HL-60 (cell line): ENCODE measurements at regions not wholly inside any gene's neighbourhood (a gene's known extent, or its start where the extent isn't known, plus 50 kb on each side); places are given as distances from the start of the nearest gene placed in this dataset.

Experiments used
- DNase-seq, 2 experiments: peaks; one replicate each; pipeline ENCODE4 v3.0.0-alpha.2; 2010 to 2020; ENCODE audit warnings: low read depth in 1 of 2, low spot score in 1 of 2
- H3K27ac ChIP-seq: fragments of 250-450 bp; sonication (Bioruptor Pico); replicated peaks from 2 replicates; pipeline ENCODE4 v1.5.1; 2020; ENCODE audit warnings: mild to moderate bottlenecking, moderate library complexity
- H3K27me3 ChIP-seq: fragments of 250-450 bp; sonication (Bioruptor Pico); 2 replicates; pipeline ENCODE4 v1.5.1; 2021; ENCODE audit warnings: mild to moderate bottlenecking, moderate library complexity; ENCODE audit not compliant: insufficient read depth, poor library complexity, severe bottlenecking
- H3K4me3 ChIP-seq: replicated peaks from 2 replicates; pipeline ENCODE4 v1.5.1; 2011; ENCODE audit warnings: mild to moderate bottlenecking, control low read depth, low read length; ENCODE audit not compliant: insufficient read depth
- GABPA ChIP-seq: IDR thresholded peaks from 2 replicates; pipeline ENCODE4 v1.6.1; 2012; ENCODE audit warnings: low read depth
- POLR2AphosphoS5 ChIP-seq: IDR thresholded peaks from 2 replicates; pipeline ENCODE4 v1.6.1; 2012; ENCODE audit warnings: low read depth
- SPI1 ChIP-seq: IDR thresholded peaks from 2 replicates; pipeline ENCODE4 v1.6.1; 2012; ENCODE audit warnings: low read depth, mild to moderate bottlenecking, borderline replicate concordance
- TF ChIP-seq, protein P1 (sequence below): IDR thresholded peaks from one replicate; pipeline ENCODE4 v1.5.1; 2011; ENCODE audit warnings: low read length, control low read depth, inconsistent platforms; ENCODE audit not compliant: insufficient read depth
- TF ChIP-seq, protein P2 (sequence below): IDR thresholded peaks from 2 replicates; pipeline ENCODE4 v1.6.1; 2012; ENCODE audit warnings: low read depth; ENCODE audit not compliant: insufficient replicate concordance

DNA sequence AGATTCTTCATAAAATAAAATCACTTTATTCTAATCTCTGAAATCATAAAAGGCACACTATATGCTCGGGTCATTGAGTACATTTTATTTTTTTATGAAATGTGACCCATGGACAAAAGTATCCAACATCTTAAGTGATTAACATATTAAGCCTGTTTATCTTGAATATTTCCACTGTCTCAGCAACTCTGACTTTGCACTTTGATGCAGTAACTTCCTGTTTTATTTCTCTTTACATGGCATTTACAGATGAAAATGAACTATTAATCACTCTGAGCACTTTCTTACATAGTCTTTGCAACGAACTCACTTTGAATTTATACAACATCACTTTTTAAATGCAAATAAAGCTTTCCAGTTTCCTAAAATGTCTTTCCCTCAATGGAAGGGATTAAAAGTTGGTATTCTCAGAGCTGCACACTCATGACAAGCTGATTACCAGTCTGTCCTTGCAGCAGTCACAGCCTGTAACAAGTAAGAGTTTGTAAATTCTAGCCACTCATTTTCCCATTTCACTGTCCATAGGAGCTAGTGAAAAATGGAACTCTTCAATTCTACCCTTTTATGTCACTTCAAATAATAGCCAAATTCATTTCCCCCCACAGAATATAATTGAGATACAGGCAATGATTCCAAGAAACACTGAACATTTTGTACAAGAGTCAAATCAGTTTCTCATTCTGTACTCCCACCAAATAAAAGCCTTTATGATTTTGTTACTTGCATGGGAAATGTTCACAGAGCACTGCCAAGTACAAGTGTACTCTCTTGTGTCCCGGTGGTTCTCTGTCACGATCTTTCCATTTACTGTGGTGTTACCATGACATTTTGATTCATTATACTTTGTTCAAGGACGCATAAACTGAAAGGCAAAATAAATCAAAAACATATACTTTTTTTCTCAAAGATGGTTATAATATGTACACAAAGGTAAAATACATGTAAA is 1968.9 kb downstream of the PCDH9 start:
- TF ChIP-seq, protein P1, sequence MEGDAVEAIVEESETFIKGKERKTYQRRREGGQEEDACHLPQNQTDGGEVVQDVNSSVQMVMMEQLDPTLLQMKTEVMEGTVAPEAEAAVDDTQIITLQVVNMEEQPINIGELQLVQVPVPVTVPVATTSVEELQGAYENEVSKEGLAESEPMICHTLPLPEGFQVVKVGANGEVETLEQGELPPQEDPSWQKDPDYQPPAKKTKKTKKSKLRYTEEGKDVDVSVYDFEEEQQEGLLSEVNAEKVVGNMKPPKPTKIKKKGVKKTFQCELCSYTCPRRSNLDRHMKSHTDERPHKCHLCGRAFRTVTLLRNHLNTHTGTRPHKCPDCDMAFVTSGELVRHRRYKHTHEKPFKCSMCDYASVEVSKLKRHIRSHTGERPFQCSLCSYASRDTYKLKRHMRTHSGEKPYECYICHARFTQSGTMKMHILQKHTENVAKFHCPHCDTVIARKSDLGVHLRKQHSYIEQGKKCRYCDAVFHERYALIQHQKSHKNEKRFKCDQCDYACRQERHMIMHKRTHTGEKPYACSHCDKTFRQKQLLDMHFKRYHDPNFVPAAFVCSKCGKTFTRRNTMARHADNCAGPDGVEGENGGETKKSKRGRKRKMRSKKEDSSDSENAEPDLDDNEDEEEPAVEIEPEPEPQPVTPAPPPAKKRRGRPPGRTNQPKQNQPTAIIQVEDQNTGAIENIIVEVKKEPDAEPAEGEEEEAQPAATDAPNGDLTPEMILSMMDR = no peak
- TF ChIP-seq POLR2AphosphoS5 = no peak
- TF ChIP-seq SPI1 = no peak
- TF ChIP-seq GABPA = no peak
- TF ChIP-seq, protein P2, sequence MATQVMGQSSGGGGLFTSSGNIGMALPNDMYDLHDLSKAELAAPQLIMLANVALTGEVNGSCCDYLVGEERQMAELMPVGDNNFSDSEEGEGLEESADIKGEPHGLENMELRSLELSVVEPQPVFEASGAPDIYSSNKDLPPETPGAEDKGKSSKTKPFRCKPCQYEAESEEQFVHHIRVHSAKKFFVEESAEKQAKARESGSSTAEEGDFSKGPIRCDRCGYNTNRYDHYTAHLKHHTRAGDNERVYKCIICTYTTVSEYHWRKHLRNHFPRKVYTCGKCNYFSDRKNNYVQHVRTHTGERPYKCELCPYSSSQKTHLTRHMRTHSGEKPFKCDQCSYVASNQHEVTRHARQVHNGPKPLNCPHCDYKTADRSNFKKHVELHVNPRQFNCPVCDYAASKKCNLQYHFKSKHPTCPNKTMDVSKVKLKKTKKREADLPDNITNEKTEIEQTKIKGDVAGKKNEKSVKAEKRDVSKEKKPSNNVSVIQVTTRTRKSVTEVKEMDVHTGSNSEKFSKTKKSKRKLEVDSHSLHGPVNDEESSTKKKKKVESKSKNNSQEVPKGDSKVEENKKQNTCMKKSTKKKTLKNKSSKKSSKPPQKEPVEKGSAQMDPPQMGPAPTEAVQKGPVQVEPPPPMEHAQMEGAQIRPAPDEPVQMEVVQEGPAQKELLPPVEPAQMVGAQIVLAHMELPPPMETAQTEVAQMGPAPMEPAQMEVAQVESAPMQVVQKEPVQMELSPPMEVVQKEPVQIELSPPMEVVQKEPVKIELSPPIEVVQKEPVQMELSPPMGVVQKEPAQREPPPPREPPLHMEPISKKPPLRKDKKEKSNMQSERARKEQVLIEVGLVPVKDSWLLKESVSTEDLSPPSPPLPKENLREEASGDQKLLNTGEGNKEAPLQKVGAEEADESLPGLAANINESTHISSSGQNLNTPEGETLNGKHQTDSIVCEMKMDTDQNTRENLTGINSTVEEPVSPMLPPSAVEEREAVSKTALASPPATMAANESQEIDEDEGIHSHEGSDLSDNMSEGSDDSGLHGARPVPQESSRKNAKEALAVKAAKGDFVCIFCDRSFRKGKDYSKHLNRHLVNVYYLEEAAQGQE = no peak
- Histone ChIP-seq H3K27me3 (no peaks in the 10 kb centered on the region), H3K4me3 (no peak overlapping the region), H3K27ac (no peak overlapping the region)
- no peak for DNase-seq

DNA sequence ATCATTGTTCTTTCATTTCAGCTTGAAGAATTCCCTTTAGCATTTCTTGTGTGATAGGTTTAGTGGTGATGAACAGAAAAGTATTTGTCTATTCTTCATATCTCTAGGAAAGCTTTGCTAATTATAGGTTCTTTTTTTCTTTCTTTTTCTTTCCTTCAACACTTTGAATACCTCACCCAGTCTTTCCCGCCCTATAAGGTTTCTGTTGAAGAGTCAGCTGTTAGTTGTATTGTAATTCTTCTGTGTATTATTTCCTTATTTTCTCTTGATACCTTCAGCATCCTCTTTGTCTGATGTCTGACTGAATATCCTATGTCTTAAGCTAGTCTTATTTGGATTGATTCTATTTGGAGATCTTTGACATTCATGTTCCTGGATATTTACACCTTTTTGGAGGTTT is 1989.4 kb downstream of the PCDH9 start:
- H3K27me3 ChIP-seq = no peaks in the 10 kb centered on the region
- DNase-seq = no peak
- TF ChIP-seq, protein P2 = no peak
- H3K4me3 ChIP-seq = no peak overlapping the region
- no peak overlapping the region for H3K27ac ChIP-seq

DNA sequence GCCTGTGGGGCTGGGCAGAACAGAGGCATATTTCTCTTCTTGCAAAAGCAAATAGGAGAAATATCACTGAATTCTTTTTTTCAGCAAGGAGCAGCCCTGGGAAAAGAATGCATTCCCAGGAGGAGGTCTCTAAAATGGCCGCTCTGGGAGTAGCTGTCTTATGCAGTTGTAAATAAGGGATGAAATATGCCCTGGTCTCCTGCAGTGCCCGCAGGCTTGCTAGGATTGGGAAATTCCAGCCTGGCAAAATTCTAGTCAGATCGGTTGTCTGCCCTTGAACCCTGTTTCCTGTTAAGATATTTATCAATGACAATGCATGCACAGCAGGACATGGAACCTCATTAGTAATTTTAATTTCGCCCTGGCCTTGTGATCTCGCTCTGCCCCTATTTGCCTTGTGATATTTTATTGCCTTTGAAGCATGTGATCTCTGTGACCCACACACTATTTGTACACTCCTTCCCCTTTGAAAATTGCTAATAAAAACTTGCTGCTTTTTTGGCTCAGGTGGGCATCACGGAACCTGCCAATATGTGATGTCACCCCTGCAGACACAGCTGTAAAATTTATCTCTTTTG is 1993.2 kb downstream of the PCDH9 start:
- no peak overlapping the region for H3K4me3 ChIP-seq
- no peak for DNase-seq
- TF ChIP-seq SPI1 = no peak
- TF ChIP-seq, protein P1 = no peak
- TF ChIP-seq, protein P2 = no peak
- TF ChIP-seq POLR2AphosphoS5 = no peak
- no peak for TF ChIP-seq GABPA
- no peak overlapping the region for H3K27ac ChIP-seq
- H3K27me3 ChIP-seq = no peaks in the 10 kb centered on the region
